ENCODE measurements at regions not wholly inside any gene's neighbourhood (a gene's known extent, or its start where the extent isn't known, plus 50 kb on each side); places are given as distances from the start of the nearest gene placed in this dataset.

DNA sequence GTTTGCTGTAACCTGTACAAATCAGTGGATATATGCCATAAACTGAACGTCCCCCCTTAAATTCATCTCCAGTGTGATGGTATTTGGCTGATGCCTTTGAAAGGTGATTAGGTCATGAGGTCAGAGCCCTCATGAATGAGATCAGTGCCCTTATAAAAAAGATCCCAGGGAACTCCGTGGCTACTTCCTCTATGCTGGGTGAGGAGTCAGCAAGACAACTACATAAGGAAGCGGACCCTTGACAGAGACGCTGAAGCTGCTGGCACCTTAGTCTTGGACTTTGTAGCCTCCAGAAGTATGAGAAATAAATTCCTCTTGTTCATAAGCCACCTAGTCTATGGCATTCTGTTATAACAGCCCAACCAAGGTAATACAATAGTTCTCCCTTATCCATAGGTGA is 215.1 kb upstream of the ZNF608 start:
- no peaks in the 10 kb centered on the region; a peak in 1 of 5 replicates for H3K27me3 ChIP-seq (ENCODE audit: control insufficient read depth in 1 of 2, insufficient read depth in 2 of 2, low read length in 2 of 2)
- BruUV-seq (replicated peaks), result no TSS peak
- ChIA-PET POLR2A (no interaction called here), CTCF (ENCODE audit: low intra/inter-chr PET ratio, low total read pairs) (no interaction called here)
- intact Hi-C loops (cut with micrococcal nuclease; ENCODE audit: unreplicated experiment), result no loop called here
- H3K79me2 ChIP-seq (ENCODE audit: insufficient read depth, low read length), result no peaks in the 10 kb centered on the region
- no peak overlapping the region for H3K27ac ChIP-seq (ENCODE audit: extremely low read length, insufficient read depth, low read length)
- DNase-seq (ENCODE audit: low spot score) (no peak), ATAC-seq (no peak), FAIRE-seq (no peak)
- H2AFZ ChIP-seq (ENCODE audit: low read length), result no peak overlapping the region
- H3K36me3 ChIP-seq (replicated peaks in 1 of 2; ENCODE audit: control insufficient read depth in 1 of 2, insufficient read depth in 2 of 2, low read length in 2 of 2), result no peaks in the 10 kb centered on the region
- H3K4me1 ChIP-seq (ENCODE audit: insufficient read depth, low read length), result no peaks in the 10 kb centered on the region
- in situ Hi-C loops (cut with HindIII; ENCODE audit: extremely low pct_ligation_motif_present, low pct_unique_long_range_greater_than_20kb), result no loop called here
- TF ChIP-seq REXO4 (CRISPR knock-in tag; IDR thresholded peaks at IDR 0.05; ENCODE audit: borderline replicate concordance) (no peak), TCF7L2 (IDR thresholded peaks at IDR 0.05; ENCODE audit: low read depth, low read length) (no peak), ZNF260 (CRISPR knock-in tag; IDR thresholded peaks at IDR 0.05; ENCODE audit: borderline replicate concordance, low read depth) (no peak)
- 41% methylated on average over 4 of the region's 4 CpGs for WGBS (ENCODE audit: low lambda C conversion rate)
- no peak overlapping the region for H3K4me3 ChIP-seq (replicated peaks in 1 of 3; ENCODE audit: insufficient read depth in 1 of 3, low read depth in 2 of 3, low read length in 3 of 3)
- no peak overlapping the region for H3K4me2 ChIP-seq (ENCODE audit: low read depth, low read length)
- H3K9ac ChIP-seq (ENCODE audit: insufficient read depth, low read depth, low read length), result no peak overlapping the region
- H3K9me3 ChIP-seq (ENCODE audit: low read length), result no peaks in the 10 kb centered on the region
- H4K20me1 ChIP-seq (ENCODE audit: insufficient read depth, low read length), result no peaks in the 10 kb centered on the region

DNA sequence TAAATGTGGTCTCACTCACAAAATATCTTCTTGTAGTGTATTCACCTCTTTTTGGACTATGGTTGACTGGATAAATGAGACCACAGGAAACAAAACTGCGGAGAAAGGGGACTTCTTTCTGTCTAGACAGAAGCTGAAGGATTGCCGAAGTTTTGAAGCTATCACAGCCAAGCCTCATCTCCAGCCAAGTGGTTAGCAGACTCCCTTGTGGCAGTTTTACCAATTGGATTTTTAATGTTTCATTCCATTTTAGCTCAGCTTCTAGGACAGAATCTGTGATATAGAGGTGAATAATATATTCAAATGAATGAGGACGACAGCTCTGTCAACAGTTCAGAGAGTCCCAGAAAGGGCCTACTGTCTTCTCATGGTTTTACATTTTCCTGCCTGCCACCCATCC is 215.7 kb upstream of the ZNF608 start:
- CTCF ChIA-PET (ENCODE audit: low intra/inter-chr PET ratio, low total read pairs), result no interaction called here
- Histone ChIP-seq H4K20me1 (ENCODE audit: insufficient read depth, low read length) (no peaks in the 10 kb centered on the region), H3K27ac (ENCODE audit: extremely low read length, insufficient read depth, low read length) (no peak overlapping the region), H3K79me2 (ENCODE audit: insufficient read depth, low read length) (no peaks in the 10 kb centered on the region), H3K9ac (ENCODE audit: insufficient read depth, low read depth, low read length) (no peak overlapping the region), H3K4me1 (ENCODE audit: insufficient read depth, low read length) (no peaks in the 10 kb centered on the region), H3K4me3 (replicated peaks in 1 of 3; ENCODE audit: insufficient read depth in 1 of 3, low read depth in 2 of 3, low read length in 3 of 3) (no peak overlapping the region), H3K4me2 (ENCODE audit: low read depth, low read length) (no peak overlapping the region), H2AFZ (ENCODE audit: low read length) (no peak overlapping the region), H3K36me3 (replicated peaks in 1 of 2; ENCODE audit: control insufficient read depth in 1 of 2, insufficient read depth in 2 of 2, low read length in 2 of 2) (no peaks in the 10 kb centered on the region), H3K9me3 (ENCODE audit: low read length) (no peaks in the 10 kb centered on the region), H3K27me3 (ENCODE audit: control insufficient read depth in 1 of 2, insufficient read depth in 2 of 2, low read length in 2 of 2) (no peaks in the 10 kb centered on the region; a peak in 1 of 5 replicates)
- in situ Hi-C loops (cut with HindIII; ENCODE audit: extremely low pct_ligation_motif_present, low pct_unique_long_range_greater_than_20kb), result no loop called here
- DNase-seq (ENCODE audit: low spot score) (no peak), ATAC-seq (no peak), FAIRE-seq (no peak)
- WGBS (ENCODE audit: low lambda C conversion rate), result 42% methylated on average over 3 of the region's 3 CpGs
- intact Hi-C loops (cut with micrococcal nuclease; ENCODE audit: unreplicated experiment), result no loop called here
- TF ChIP-seq PITX1 (CRISPR knock-in tag; IDR thresholded peaks at IDR 0.05) (no peak), ZNF296 (CRISPR knock-in tag; conservative IDR thresholded peaks at IDR 0.05) (no peak), FOXA3 (CRISPR knock-in tag; IDR thresholded peaks at IDR 0.05) (no peak), DPF2 (CRISPR knock-in tag; IDR thresholded peaks at IDR 0.05; ENCODE audit: borderline replicate concordance, low read depth) (no peak), CBX5 (CRISPR knock-in tag; IDR thresholded peaks at IDR 0.05; ENCODE audit: borderline replicate concordance) (no peak), ZNF121 (CRISPR knock-in tag; IDR thresholded peaks at IDR 0.05) (no peak), TCF12 (IDR thresholded peaks at IDR 0.05) (no peak), TCF12 (CRISPR knock-in tag; IDR thresholded peaks at IDR 0.05) (no peak), POLR2G (IDR thresholded peaks at IDR 0.05; ENCODE audit: low read depth, low read length) (no peak), MTA3 (CRISPR knock-in tag; IDR thresholded peaks at IDR 0.05) (no peak), TAF15 (IDR thresholded peaks at IDR 0.05; ENCODE audit: low read depth, low read length, poor library complexity, severe bottlenecking) (no peak), PHF20 (CRISPR knock-in tag; IDR thresholded peaks at IDR 0.05) (no peak)
- TF ChIP-seq, protein P1, sequence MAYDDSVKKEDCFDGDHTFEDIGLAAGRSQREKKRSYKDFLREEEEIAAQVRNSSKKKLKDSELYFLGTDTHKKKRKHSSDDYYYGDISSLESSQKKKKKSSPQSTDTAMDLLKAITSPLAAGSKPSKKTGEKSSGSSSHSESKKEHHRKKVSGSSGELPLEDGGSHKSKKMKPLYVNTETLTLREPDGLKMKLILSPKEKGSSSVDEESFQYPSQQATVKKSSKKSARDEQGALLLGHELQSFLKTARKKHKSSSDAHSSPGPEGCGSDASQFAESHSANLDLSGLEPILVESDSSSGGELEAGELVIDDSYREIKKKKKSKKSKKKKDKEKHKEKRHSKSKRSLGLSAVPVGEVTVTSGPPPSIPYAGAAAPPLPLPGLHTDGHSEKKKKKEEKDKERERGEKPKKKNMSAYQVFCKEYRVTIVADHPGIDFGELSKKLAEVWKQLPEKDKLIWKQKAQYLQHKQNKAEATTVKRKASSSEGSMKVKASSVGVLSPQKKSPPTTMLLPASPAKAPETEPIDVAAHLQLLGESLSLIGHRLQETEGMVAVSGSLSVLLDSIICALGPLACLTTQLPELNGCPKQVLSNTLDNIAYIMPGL (CRISPR knock-in tag; IDR thresholded peaks at IDR 0.05; ENCODE audit: borderline replicate concordance in 1 of 2, low read depth in 1 of 2), result no peak
- POLR2A ChIA-PET, result no interaction called here
- no TSS peak for BruUV-seq (replicated peaks)

Measured in HepG2 (cell line).